ENCODE measurements at regions not wholly inside any gene's neighbourhood (a gene's known extent, or its start where the extent isn't known, plus 50 kb on each side); places are given as distances from the start of the nearest gene placed in this dataset.

DNA sequence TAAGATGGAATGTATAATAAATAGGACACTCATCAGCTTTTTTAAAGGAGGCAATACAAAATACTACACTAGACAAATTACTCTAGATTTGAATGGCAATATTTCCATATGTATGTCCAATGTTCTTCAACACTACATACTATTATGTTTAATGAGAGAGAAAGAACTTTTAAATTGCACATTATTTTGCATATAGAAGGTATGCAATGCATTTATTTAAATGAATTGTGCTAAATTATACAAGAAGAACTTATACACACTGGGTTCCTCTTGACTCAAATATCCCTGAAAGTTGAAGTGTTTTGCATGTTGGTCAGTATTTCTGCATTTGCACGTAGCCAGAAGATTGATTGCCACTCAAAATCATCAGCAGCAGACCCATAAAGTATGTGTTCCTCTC is 839.6 kb downstream of the ADGRL2 start:
- TF ChIP-seq, protein P1, sequence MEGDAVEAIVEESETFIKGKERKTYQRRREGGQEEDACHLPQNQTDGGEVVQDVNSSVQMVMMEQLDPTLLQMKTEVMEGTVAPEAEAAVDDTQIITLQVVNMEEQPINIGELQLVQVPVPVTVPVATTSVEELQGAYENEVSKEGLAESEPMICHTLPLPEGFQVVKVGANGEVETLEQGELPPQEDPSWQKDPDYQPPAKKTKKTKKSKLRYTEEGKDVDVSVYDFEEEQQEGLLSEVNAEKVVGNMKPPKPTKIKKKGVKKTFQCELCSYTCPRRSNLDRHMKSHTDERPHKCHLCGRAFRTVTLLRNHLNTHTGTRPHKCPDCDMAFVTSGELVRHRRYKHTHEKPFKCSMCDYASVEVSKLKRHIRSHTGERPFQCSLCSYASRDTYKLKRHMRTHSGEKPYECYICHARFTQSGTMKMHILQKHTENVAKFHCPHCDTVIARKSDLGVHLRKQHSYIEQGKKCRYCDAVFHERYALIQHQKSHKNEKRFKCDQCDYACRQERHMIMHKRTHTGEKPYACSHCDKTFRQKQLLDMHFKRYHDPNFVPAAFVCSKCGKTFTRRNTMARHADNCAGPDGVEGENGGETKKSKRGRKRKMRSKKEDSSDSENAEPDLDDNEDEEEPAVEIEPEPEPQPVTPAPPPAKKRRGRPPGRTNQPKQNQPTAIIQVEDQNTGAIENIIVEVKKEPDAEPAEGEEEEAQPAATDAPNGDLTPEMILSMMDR (IDR thresholded peaks at IDR 0.05; ENCODE audit: low read depth, low read length) = no peak
- TF ChIP-seq POLR2A (IDR thresholded peaks at IDR 0.05; ENCODE audit: extremely low read depth, insufficient read length) (no peak), MYC (IDR thresholded peaks at IDR 0.05; ENCODE audit: low read depth, low read length) (no peak)
- TF ChIP-seq, protein P2, sequence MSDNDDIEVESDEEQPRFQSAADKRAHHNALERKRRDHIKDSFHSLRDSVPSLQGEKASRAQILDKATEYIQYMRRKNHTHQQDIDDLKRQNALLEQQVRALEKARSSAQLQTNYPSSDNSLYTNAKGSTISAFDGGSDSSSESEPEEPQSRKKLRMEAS (IDR thresholded peaks at IDR 0.05; ENCODE audit: low read depth, low read length) = no peak

All from NB4 (cell line).